Mucosa of descending colon (tissue), 3 donors: ENCODE measurements at regions not wholly inside any gene's neighbourhood (a gene's known extent, or its start where the extent isn't known, plus 50 kb on each side); places are given as distances from the start of the nearest gene placed in this dataset.

Experiments
- ATAC-seq: fragments of 200-7000 bp; cut with Tn5 transposase; one replicate; pipeline ENCODE4 v1.9.1; 2020; ENCODE audit warnings: mild to moderate bottlenecking, moderate library complexity
- DNase-seq, 3 donors: peaks; one replicate each; pipeline ENCODE4 v3.0.0-alpha.2; 2020
- H3K36me3 ChIP-seq: fragments of 200-600 bp; one replicate; pipeline ENCODE4 v1.8.0; 2021; ENCODE audit warnings: low read depth, mild to moderate bottlenecking
- H3K4me1 ChIP-seq: fragments of 200-600 bp; one replicate; pipeline ENCODE4 v1.8.0; 2021; ENCODE audit warnings: low read depth, mild to moderate bottlenecking
- H3K4me3 ChIP-seq: fragments of 200-600 bp; one replicate; pipeline ENCODE4 v1.8.0; 2021; ENCODE audit warnings: mild to moderate bottlenecking
- H3K9me3 ChIP-seq: fragments of 200-600 bp; one replicate; pipeline ENCODE4 v1.8.0; 2021; ENCODE audit warnings: mild to moderate bottlenecking
- intact Hi-C, 2 donors: fragments of 100-400 bp; cut with DNase I in 1 of 2; cut with micrococcal nuclease in 1 of 2; formaldehyde crosslinking; loops; one replicate each; pipeline versions ENCODE4 v1.11.0 to v1.11.1; 2022; cut with DNase I, micrococcal nuclease
- TF ChIP-seq, protein P1 (sequence below): fragments of 200-600 bp; IDR thresholded peaks from one replicate; pipeline ENCODE4 v1.8.0; 2022; ENCODE audit warnings: antibody characterized with exemption, mild to moderate bottlenecking
- donor health status: DM: no; HTN: no; CAD: no; lungs with moderate emphysema.
- donor health status: DM: no; HTN: no; CAD: no.
- donor health status: DM: no; HTN: yes; CAD: no.

GRCh38 chr2:207227062-207227748 lies 61.5 kb upstream of the KLF7 start:
- no peak for DNase-seq
- Histone ChIP-seq H3K9me3 (no peaks in the 10 kb centered on the region), H3K4me1 (no peaks in the 10 kb centered on the region), H3K4me3 (no peak overlapping the region), H3K36me3 (no peaks in the 10 kb centered on the region)
- TF ChIP-seq, protein P1, sequence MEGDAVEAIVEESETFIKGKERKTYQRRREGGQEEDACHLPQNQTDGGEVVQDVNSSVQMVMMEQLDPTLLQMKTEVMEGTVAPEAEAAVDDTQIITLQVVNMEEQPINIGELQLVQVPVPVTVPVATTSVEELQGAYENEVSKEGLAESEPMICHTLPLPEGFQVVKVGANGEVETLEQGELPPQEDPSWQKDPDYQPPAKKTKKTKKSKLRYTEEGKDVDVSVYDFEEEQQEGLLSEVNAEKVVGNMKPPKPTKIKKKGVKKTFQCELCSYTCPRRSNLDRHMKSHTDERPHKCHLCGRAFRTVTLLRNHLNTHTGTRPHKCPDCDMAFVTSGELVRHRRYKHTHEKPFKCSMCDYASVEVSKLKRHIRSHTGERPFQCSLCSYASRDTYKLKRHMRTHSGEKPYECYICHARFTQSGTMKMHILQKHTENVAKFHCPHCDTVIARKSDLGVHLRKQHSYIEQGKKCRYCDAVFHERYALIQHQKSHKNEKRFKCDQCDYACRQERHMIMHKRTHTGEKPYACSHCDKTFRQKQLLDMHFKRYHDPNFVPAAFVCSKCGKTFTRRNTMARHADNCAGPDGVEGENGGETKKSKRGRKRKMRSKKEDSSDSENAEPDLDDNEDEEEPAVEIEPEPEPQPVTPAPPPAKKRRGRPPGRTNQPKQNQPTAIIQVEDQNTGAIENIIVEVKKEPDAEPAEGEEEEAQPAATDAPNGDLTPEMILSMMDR = no peak
- ATAC-seq = no peak
- intact Hi-C loops = no loop called here

- ATAC-seq (no peak), DNase-seq (no peak)
- H3K36me3 ChIP-seq = no peaks in the 10 kb centered on the region
- H3K4me1 ChIP-seq = no peaks in the 10 kb centered on the region
- TF ChIP-seq, protein P1 = no peak
- H3K9me3 ChIP-seq = no peaks in the 10 kb centered on the region
- intact Hi-C loops = no loop called here
- H3K4me3 ChIP-seq = no peak overlapping the region
Observed at GRCh38 chr2:207227749-207228145, 62.0 kb upstream of the KLF7 start.

DNA sequence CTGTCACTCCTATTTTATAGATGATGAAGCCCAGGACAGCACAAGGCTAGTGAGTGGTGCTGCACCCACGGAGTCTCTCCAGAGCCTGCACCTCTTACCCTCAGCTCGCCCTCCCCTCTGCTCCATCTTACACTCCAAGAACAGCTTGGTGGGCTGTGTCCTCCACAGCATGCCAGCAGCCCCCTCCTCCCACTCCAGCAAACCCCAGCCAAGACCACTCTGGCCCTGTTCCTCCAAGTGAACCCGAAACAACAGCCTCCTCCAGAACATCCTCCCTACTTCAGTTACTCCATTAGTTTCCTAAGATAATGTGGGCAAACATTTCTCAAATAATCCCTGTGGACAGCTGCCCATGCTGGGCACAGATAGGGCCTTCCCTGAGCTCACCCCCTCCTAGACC lies 62.7 kb upstream of the KLF7 start:
- Histone ChIP-seq H3K4me3 (no peak overlapping the region), H3K9me3 (no peaks in the 10 kb centered on the region), H3K4me1 (no peaks in the 10 kb centered on the region), H3K36me3 (no peaks in the 10 kb centered on the region)
- TF ChIP-seq, protein P1 = no peak
- DNase-seq (no peak), ATAC-seq (no peak)
- intact Hi-C loops = no loop called here

DNA sequence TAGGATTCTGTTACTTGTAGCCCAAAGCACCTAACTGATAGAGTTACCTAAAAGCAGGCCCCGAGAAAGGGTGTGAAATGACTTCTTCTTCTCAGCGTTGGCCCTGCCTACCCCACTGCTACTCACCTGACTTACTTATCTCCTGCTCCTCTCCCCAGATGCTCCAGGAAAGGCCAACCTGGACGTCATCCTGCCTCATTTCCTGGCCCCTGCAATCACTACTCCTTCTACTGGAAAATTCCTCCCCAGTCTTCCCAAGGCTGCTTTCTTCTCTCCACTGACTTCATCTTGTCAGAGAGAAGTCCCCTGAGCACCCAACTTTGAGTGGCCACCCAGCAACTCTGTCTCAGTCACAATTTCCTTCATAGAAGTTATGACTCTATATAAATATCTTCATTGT lies 63.4 kb upstream of the KLF7 start:
- Histone ChIP-seq H3K4me1 (no peaks in the 10 kb centered on the region), H3K9me3 (no peaks in the 10 kb centered on the region), H3K4me3 (no peak overlapping the region), H3K36me3 (no peaks in the 10 kb centered on the region)
- TF ChIP-seq, protein P1 = no peak
- DNase-seq = no peak
- intact Hi-C loops = no loop called here
- ATAC-seq = no peak

GRCh38 chr2:207230261-207231105 lies 64.7 kb upstream of the KLF7 start:
- Histone ChIP-seq H3K36me3 (no peaks in the 10 kb centered on the region), H3K4me3 (no peak overlapping the region), H3K9me3 (no peaks in the 10 kb centered on the region), H3K4me1 (no peaks in the 10 kb centered on the region)
- no peak for DNase-seq
- TF ChIP-seq, protein P1 = no peak
- intact Hi-C loops = no loop called here
- ATAC-seq = peak; percentile 50
